CD14-positive monocyte (primary cell): ENCODE measurements at regions not wholly inside any gene's neighbourhood (a gene's known extent, or its start where the extent isn't known, plus 50 kb on each side); places are given as distances from the start of the nearest gene placed in this dataset.

Source experiments
- DNase-seq, 3 donors: peaks; one replicate each; pipeline ENCODE4 v3.0.0-alpha.2; 2011 to 2022
- H2AFZ ChIP-seq: 2 replicates; pipeline ENCODE4 v1.6.0; 2012; ENCODE audit warnings: mild to moderate bottlenecking, low read depth, low read length, inconsistent platforms; ENCODE audit not compliant: insufficient read depth, poor library complexity, severe bottlenecking
- H3K27ac ChIP-seq, 2 donors: 1 replicate in 1 of 2; 2 replicates in 1 of 2; pipeline ENCODE4 v1.5.1; 2012 to 2013; ENCODE audit warnings: low read length in 2 of 2, control low read depth in 1 of 2, inconsistent platforms in 1 of 2, low read depth in 1 of 2, mild to moderate bottlenecking in 1 of 2
- H3K27me3 ChIP-seq, 2 donors: one replicate each; pipeline versions ENCODE4 v1.6.0 to v1.6.1; 2011 to 2013; ENCODE audit warnings: low read length in 2 of 2; ENCODE audit not compliant: control insufficient read depth in 2 of 2, insufficient read depth in 2 of 2
- H3K36me3 ChIP-seq, 2 donors: replicated peaks in 1 of 2; 1 replicate in 1 of 2; 2 replicates in 1 of 2; pipeline versions ENCODE4 v1.5.1 to v1.6.1; 2012 to 2013; ENCODE audit warnings: low read length in 2 of 2, control low read depth in 1 of 2, inconsistent platforms in 1 of 2, mild to moderate bottlenecking in 1 of 2; ENCODE audit not compliant: insufficient read depth in 2 of 2, control insufficient read depth in 1 of 2
- H3K4me1 ChIP-seq, 2 donors: 1 replicate in 1 of 2; 2 replicates in 1 of 2; pipeline versions ENCODE4 v1.5.1 to v1.6.1; 2012 to 2013; ENCODE audit warnings: low read length in 2 of 2, control low read depth in 1 of 2, inconsistent platforms in 1 of 2, mild to moderate bottlenecking in 1 of 2, moderate library complexity in 1 of 2; ENCODE audit not compliant: insufficient read depth in 2 of 2, control insufficient read depth in 1 of 2
- H3K4me2 ChIP-seq: replicated peaks from 2 replicates; pipeline ENCODE3; 2012; ENCODE audit warnings: low read length, moderate library complexity, mild to moderate bottlenecking; ENCODE audit not compliant: poor library complexity, severe bottlenecking; ENCODE audit errors: extremely low read depth
- H3K4me3 ChIP-seq, 3 experiments: fragments of 200-600 bp in 1 of 3; sonication (generic) in 1 of 3; replicated peaks in 1 of 3; 1 replicate in 2 of 3; 2 replicates in 1 of 3; pipeline ENCODE4 v1.5.1; 2011 to 2013; ENCODE audit warnings: low read length in 3 of 3, mild to moderate bottlenecking in 3 of 3, control low read depth in 2 of 3, low read depth in 2 of 3, inconsistent platforms in 1 of 3, moderate library complexity in 1 of 3
- H3K79me2 ChIP-seq: 2 replicates; pipeline ENCODE4 v1.6.0; 2012; ENCODE audit warnings: mild to moderate bottlenecking, control low read depth, inconsistent platforms, low read length, moderate library complexity; ENCODE audit not compliant: insufficient read depth
- H3K9ac ChIP-seq: 2 replicates; pipeline ENCODE4 v1.6.0; 2017; ENCODE audit warnings: low read length, mild to moderate bottlenecking; ENCODE audit not compliant: insufficient read depth, poor library complexity, severe bottlenecking
- H3K9me3 ChIP-seq, 2 donors: replicated peaks in 1 of 2; 1 replicate in 1 of 2; 2 replicates in 1 of 2; pipeline versions ENCODE4 v1.5.1 to v1.6.1; 2012 to 2013; ENCODE audit warnings: low read length in 2 of 2, control low read depth in 1 of 2; ENCODE audit not compliant: control insufficient read depth in 1 of 2, insufficient read depth in 1 of 2
- H4K20me1 ChIP-seq: 2 replicates; pipeline ENCODE4 v1.6.0; 2012; ENCODE audit warnings: mild to moderate bottlenecking, low read length, control low read depth, moderate library complexity; ENCODE audit not compliant: insufficient read depth
- H3K27ac Mint-ChIP-seq, 7 donors: one replicate each; pipeline ENCODE4 v1.8.0; 2020; ENCODE audit warnings: mild to moderate bottlenecking in 7 of 7, mixed read lengths in 7 of 7, moderate library complexity in 6 of 7, inconsistent platforms in 2 of 7
- H3K27me3 Mint-ChIP-seq, 3 donors: one replicate each; pipeline ENCODE4 v1.8.0; 2021 to 2022; ENCODE audit warnings: low read depth in 3 of 3, mild to moderate bottlenecking in 3 of 3, mixed read lengths in 3 of 3, moderate library complexity in 3 of 3, inconsistent platforms in 1 of 3
- H3K36me3 Mint-ChIP-seq, 2 donors: one replicate each; pipeline ENCODE4 v1.8.0; 2020; ENCODE audit warnings: mixed read lengths in 2 of 2, inconsistent platforms in 1 of 2, mild to moderate bottlenecking in 1 of 2
- H3K4me1 Mint-ChIP-seq: one replicate; pipeline ENCODE4 v1.8.0; 2020; ENCODE audit warnings: mild to moderate bottlenecking, mixed read lengths
- H3K4me3 Mint-ChIP-seq, 2 donors: one replicate each; pipeline ENCODE4 v1.8.0; 2020; ENCODE audit warnings: mild to moderate bottlenecking in 2 of 2, mixed read lengths in 2 of 2, moderate library complexity in 1 of 2
- H3K9me3 Mint-ChIP-seq, 7 donors: one replicate each; pipeline ENCODE4 v1.8.0; 2020 to 2022; ENCODE audit warnings: mixed read lengths in 7 of 7, mild to moderate bottlenecking in 6 of 7, moderate library complexity in 6 of 7, inconsistent platforms in 2 of 7
- WGBS: methylation state at CpG from one replicate; pipeline ENCODE4 v1.1.5; 2013; ENCODE audit warnings: missing lambda C conversion rate; ENCODE audit not compliant: insufficient coverage; 5-methylcytosine and 5-hydroxymethylcytosine counted together
- intact Hi-C, 2 donors: fragments of 100-400 bp; cut with micrococcal nuclease; formaldehyde crosslinking; loops; one replicate each; pipeline versions ENCODE4 v1.15.0 to v1.15.1; 2023
- TF ChIP-seq, protein P1 (sequence below): fragments of 200-600 bp; IDR thresholded peaks from one replicate; pipeline ENCODE4 v1.8.0; 2022; ENCODE audit warnings: antibody characterized with exemption, mild to moderate bottlenecking

DNA sequence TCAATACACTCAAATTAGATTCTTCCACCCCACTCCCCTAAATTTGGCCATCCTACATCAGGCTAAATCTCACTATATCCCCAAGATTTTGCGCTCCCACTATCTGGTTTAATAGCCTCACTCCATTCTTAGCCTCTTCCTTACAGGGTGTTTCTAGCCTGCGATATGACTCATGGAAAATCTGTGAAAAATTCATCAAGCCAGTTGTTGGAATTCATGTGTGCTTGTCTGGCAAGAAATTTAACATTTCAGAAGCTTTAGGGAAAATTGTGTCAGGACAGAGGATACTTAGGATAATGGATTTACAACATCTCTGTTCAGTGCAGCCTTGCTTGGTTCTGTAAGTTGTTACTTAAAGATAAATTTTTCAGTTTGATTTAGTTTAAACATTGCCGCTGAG lies 1249.9 kb upstream of the AUTS2 start:
- peaks cover 43 to 59% of the 10 kb centered on the region in 2 donors for H3K9me3 ChIP-seq
- no peak overlapping the region for H3K4me2 ChIP-seq
- H3K9me3 Mint-ChIP-seq: peaks cover 7 to 57% (median 29%) of the 10 kb centered on the region in 7 donors
- H3K27ac ChIP-seq: no peak overlapping the region
- H3K27me3 ChIP-seq: no peaks in the 10 kb centered on the region
- no peaks in the 10 kb centered on the region for H3K36me3 ChIP-seq
- TF ChIP-seq, protein P1, sequence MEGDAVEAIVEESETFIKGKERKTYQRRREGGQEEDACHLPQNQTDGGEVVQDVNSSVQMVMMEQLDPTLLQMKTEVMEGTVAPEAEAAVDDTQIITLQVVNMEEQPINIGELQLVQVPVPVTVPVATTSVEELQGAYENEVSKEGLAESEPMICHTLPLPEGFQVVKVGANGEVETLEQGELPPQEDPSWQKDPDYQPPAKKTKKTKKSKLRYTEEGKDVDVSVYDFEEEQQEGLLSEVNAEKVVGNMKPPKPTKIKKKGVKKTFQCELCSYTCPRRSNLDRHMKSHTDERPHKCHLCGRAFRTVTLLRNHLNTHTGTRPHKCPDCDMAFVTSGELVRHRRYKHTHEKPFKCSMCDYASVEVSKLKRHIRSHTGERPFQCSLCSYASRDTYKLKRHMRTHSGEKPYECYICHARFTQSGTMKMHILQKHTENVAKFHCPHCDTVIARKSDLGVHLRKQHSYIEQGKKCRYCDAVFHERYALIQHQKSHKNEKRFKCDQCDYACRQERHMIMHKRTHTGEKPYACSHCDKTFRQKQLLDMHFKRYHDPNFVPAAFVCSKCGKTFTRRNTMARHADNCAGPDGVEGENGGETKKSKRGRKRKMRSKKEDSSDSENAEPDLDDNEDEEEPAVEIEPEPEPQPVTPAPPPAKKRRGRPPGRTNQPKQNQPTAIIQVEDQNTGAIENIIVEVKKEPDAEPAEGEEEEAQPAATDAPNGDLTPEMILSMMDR: no peak
- no CpG with 5 or more reads among the region's 3 CpGs for WGBS
- H3K4me1 ChIP-seq: no peaks in the 10 kb centered on the region
- no peaks in the 10 kb centered on the region for H3K36me3 Mint-ChIP-seq
- no peak for DNase-seq
- H3K4me3 ChIP-seq: no peak overlapping the region
- H3K4me3 Mint-ChIP-seq: no peak overlapping the region
- no peaks in the 10 kb centered on the region for H4K20me1 ChIP-seq
- H3K79me2 ChIP-seq: no peaks in the 10 kb centered on the region
- H2AFZ ChIP-seq: no peak overlapping the region
- intact Hi-C loops: no loop called here
- no peak overlapping the region for H3K27ac Mint-ChIP-seq
- no peak overlapping the region for H3K9ac ChIP-seq
- no peaks in the 10 kb centered on the region for H3K4me1 Mint-ChIP-seq
- no peaks in the 10 kb centered on the region for H3K27me3 Mint-ChIP-seq

DNA sequence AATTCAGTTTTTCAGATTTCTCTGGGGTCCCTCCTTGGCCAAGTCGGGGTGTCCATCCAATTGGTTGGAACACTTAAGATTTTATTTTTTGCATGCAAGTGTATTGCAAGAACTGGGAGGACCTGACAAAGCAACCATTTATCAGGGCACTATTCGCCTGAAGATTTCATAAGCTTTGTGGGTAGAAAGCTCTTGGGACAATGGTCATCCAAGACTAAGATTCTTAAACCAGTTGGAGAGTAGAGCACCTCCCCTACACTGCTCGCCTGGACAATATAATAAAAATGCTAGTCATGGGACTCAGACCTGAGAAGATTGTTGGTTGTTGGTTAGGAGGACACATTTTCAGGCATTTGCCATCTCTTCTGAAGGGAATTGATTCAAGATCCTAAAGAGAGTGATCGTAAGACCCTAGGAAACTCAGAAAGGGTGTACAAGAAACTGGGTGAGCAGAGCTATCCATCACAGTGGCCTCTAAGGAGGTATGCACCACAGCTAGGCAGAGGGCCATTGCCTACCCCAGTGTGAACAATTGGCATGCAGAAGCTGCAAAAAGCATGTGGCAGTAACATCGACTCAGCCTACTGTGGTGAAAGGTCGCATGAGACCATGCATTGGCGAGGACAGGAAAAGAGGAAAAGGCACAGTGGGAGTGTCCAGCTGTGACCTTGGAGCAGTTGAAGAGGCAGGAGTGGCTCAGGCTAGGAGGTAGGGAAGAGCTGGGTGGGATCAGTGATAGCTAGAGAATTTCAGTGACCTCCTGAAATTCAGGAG lies 1235.3 kb upstream of the AUTS2 start:
- H3K9ac ChIP-seq: no peak overlapping the region
- intact Hi-C loops: no loop called here
- no peak overlapping the region for H3K4me2 ChIP-seq
- H3K36me3 ChIP-seq: no peaks in the 10 kb centered on the region
- peaks cover 10 to 48% (median 35%) of the 10 kb centered on the region in 7 donors for H3K9me3 Mint-ChIP-seq
- 64% methylated on average over 3 of the region's 7 CpGs for WGBS
- peaks cover 47 to 51% of the 10 kb centered on the region in 2 donors for H3K9me3 ChIP-seq
- no peaks in the 10 kb centered on the region for H3K27me3 ChIP-seq
- DNase-seq: no peak
- H3K27ac Mint-ChIP-seq: no peak overlapping the region
- H3K4me1 Mint-ChIP-seq: no peaks in the 10 kb centered on the region
- H3K4me3 ChIP-seq: no peak overlapping the region
- no peaks in the 10 kb centered on the region for H4K20me1 ChIP-seq
- H3K27me3 Mint-ChIP-seq: peaks cover 0 to 5% (median 2%) of the 10 kb centered on the region in 3 donors
- no peaks in the 10 kb centered on the region for H3K79me2 ChIP-seq
- H3K36me3 Mint-ChIP-seq: no peaks in the 10 kb centered on the region
- no peaks in the 10 kb centered on the region for H3K4me1 ChIP-seq
- no peak overlapping the region for H3K4me3 Mint-ChIP-seq
- TF ChIP-seq, protein P1: no peak
- H2AFZ ChIP-seq: no peak overlapping the region
- no peak overlapping the region for H3K27ac ChIP-seq
